Thyroid gland (tissue), 4 donors: ENCODE measurements at regions not wholly inside any gene's neighbourhood (a gene's known extent, or its start where the extent isn't known, plus 50 kb on each side); places are given as distances from the start of the nearest gene placed in this dataset.
"Not testable (repeated sequence)": the region's sequence is repeated elsewhere in the genome, so short reads cannot be mapped to it uniquely, and the experiment has no call there.

ENCODE experiments used
- CTCF ChIP-seq, 6 experiments: fragments of 200-600 bp in 3 of 6; fragments of 450-650 bp in 3 of 6; sonication (generic) in 3 of 6; IDR thresholded peaks; one replicate each; pipeline ENCODE4 v1.5.1; 2016 to 2019; ENCODE audit warnings: antibody characterized with exemption in 6 of 6, mild to moderate bottlenecking in 2 of 6, inconsistent platforms in 1 of 6, moderate library complexity in 1 of 6
- POLR2A ChIP-seq, 2 donors: fragments of 450-650 bp; IDR thresholded peaks; one replicate each; pipeline ENCODE4 v1.6.1; 2017; ENCODE audit warnings: antibody characterized with exemption in 2 of 2, mild to moderate bottlenecking in 2 of 2, moderate library complexity in 1 of 2

- TF ChIP-seq CTCF, POLR2A (IDR thresholded peaks at IDR 0.05): not testable (repeated sequence)
Observed at GRCh38 chr1:120550335-120550734, 135.5 kb downstream of the NBPF8 start.
